ENCODE measurements at regions not wholly inside any gene's neighbourhood (a gene's known extent, or its start where the extent isn't known, plus 50 kb on each side); places are given as distances from the start of the nearest gene placed in this dataset.

DNA sequence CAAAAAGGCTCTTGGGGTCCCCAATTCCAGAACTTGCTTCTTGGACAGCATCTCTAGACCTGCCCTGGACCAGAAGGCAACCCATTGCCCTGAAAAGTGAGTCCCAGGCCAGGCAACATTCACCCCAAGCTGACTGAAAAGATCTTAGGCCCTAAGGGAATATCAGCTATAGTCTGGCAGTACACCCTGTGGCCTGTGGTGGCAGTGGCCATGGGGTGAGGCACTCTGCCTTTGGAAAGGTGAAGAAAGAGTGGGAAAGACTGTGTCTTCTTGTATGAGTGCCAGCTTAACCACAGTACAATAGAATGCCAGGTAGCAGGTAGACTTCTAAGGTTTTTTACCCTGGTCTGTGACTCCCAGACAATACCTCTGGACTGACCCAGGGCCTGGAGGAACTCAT is 564.5 kb downstream of the CDH8 start:
- TF ChIP-seq, protein P1, sequence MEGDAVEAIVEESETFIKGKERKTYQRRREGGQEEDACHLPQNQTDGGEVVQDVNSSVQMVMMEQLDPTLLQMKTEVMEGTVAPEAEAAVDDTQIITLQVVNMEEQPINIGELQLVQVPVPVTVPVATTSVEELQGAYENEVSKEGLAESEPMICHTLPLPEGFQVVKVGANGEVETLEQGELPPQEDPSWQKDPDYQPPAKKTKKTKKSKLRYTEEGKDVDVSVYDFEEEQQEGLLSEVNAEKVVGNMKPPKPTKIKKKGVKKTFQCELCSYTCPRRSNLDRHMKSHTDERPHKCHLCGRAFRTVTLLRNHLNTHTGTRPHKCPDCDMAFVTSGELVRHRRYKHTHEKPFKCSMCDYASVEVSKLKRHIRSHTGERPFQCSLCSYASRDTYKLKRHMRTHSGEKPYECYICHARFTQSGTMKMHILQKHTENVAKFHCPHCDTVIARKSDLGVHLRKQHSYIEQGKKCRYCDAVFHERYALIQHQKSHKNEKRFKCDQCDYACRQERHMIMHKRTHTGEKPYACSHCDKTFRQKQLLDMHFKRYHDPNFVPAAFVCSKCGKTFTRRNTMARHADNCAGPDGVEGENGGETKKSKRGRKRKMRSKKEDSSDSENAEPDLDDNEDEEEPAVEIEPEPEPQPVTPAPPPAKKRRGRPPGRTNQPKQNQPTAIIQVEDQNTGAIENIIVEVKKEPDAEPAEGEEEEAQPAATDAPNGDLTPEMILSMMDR (IDR thresholded peaks at IDR 0.05) = no peak
- TF ChIP-seq POLR2A (IDR thresholded peaks at IDR 0.05) = no peak

Data from upper lobe of left lung (tissue), 4 donors.